ENCODE measurements at regions not wholly inside any gene's neighbourhood (a gene's known extent, or its start where the extent isn't known, plus 50 kb on each side); places are given as distances from the start of the nearest gene placed in this dataset.

DNA sequence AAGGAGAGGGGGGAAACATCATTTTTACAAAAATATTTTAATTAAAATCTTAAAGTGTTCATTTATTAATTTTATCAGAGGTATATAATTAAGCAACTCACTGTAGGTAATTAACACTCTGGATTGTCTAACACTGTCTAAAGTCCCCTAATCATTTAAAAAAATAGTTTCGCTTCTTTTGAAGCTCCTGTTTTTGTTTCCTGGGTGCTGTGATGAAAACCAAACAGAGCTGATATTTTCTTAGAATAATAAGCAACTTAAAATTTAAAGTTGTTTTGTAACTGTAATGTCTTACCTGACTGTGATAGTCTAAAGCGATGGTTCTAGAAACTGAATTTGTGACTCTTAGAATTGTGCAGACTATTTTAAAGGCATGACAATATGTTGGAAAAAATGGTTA, 961.0 kb downstream of the GATA3 start:
- no peak overlapping the region for H3K4me3 ChIP-seq (ENCODE audit: low read length in 3 of 3)
- intact Hi-C loops (cut with DNase I), result no loop called here
- no peak overlapping the region for H3K9ac ChIP-seq (ENCODE audit: low read length in 3 of 3)
- no peaks in the 10 kb centered on the region for H3K9me3 ChIP-seq (ENCODE audit: control insufficient read depth in 2 of 3, insufficient read depth in 1 of 3, low read length in 3 of 3)
- H3K36me3 ChIP-seq (ENCODE audit: control insufficient read depth in 2 of 3, insufficient read depth in 3 of 3, low read length in 3 of 3), result no peaks in the 10 kb centered on the region
- no peak overlapping the region for H3K27ac ChIP-seq (ENCODE audit: low read depth in 2 of 2, low read length in 2 of 2)
- H3K4me1 ChIP-seq (ENCODE audit: control insufficient read depth in 2 of 3, insufficient read depth in 2 of 3, low read depth in 1 of 3, low read length in 3 of 3), result no peaks in the 10 kb centered on the region
- no peaks in the 10 kb centered on the region for H3K27me3 ChIP-seq (ENCODE audit: control insufficient read depth, insufficient read depth, low read length)
- DNase-seq, result no peak
- FAIRE-seq, result no peak
- TF ChIP-seq, protein P1, sequence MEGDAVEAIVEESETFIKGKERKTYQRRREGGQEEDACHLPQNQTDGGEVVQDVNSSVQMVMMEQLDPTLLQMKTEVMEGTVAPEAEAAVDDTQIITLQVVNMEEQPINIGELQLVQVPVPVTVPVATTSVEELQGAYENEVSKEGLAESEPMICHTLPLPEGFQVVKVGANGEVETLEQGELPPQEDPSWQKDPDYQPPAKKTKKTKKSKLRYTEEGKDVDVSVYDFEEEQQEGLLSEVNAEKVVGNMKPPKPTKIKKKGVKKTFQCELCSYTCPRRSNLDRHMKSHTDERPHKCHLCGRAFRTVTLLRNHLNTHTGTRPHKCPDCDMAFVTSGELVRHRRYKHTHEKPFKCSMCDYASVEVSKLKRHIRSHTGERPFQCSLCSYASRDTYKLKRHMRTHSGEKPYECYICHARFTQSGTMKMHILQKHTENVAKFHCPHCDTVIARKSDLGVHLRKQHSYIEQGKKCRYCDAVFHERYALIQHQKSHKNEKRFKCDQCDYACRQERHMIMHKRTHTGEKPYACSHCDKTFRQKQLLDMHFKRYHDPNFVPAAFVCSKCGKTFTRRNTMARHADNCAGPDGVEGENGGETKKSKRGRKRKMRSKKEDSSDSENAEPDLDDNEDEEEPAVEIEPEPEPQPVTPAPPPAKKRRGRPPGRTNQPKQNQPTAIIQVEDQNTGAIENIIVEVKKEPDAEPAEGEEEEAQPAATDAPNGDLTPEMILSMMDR (IDR thresholded peaks at IDR 0.05; ENCODE audit: borderline replicate concordance, extremely low read depth, insufficient read depth), result no peak

GRCh38 chr10:9016930-9017329, 962.4 kb downstream of the GATA3 start:
- Histone ChIP-seq H3K4me1 (ENCODE audit: control insufficient read depth in 2 of 3, insufficient read depth in 2 of 3, low read depth in 1 of 3, low read length in 3 of 3) (no peaks in the 10 kb centered on the region), H3K4me3 (ENCODE audit: low read length in 3 of 3) (no peak overlapping the region), H3K27me3 (ENCODE audit: control insufficient read depth, insufficient read depth, low read length) (no peaks in the 10 kb centered on the region), H3K9ac (ENCODE audit: low read length in 3 of 3) (no peak overlapping the region), H3K27ac (ENCODE audit: low read depth in 2 of 2, low read length in 2 of 2) (no peak overlapping the region), H3K36me3 (ENCODE audit: control insufficient read depth in 2 of 3, insufficient read depth in 3 of 3, low read length in 3 of 3) (no peaks in the 10 kb centered on the region), H3K9me3 (ENCODE audit: control insufficient read depth in 2 of 3, insufficient read depth in 1 of 3, low read length in 3 of 3) (no peaks in the 10 kb centered on the region)
- FAIRE-seq (no peak), DNase-seq (no peak)
- intact Hi-C loops (cut with DNase I), result no loop called here
- TF ChIP-seq, protein P1 (IDR thresholded peaks at IDR 0.05; ENCODE audit: borderline replicate concordance, extremely low read depth, insufficient read depth), result no peak

- DNase-seq, result peak in 2 of 5 donors; percentile 35
- no peaks in the 10 kb centered on the region for H3K27me3 ChIP-seq (ENCODE audit: control insufficient read depth, insufficient read depth, low read length)
- no peak for FAIRE-seq
- no peak overlapping the region for H3K4me3 ChIP-seq (ENCODE audit: low read length in 3 of 3)
- no peak overlapping the region for H3K9ac ChIP-seq (ENCODE audit: low read length in 3 of 3)
- H3K9me3 ChIP-seq (ENCODE audit: control insufficient read depth in 2 of 3, insufficient read depth in 1 of 3, low read length in 3 of 3), result no peaks in the 10 kb centered on the region
- no peaks in the 10 kb centered on the region for H3K4me1 ChIP-seq (ENCODE audit: control insufficient read depth in 2 of 3, insufficient read depth in 2 of 3, low read depth in 1 of 3, low read length in 3 of 3)
- no peaks in the 10 kb centered on the region for H3K36me3 ChIP-seq (ENCODE audit: control insufficient read depth in 2 of 3, insufficient read depth in 3 of 3, low read length in 3 of 3)
- H3K27ac ChIP-seq (ENCODE audit: low read depth in 2 of 2, low read length in 2 of 2), result no peak overlapping the region
- TF ChIP-seq, protein P1 (IDR thresholded peaks at IDR 0.05; ENCODE audit: borderline replicate concordance, extremely low read depth, insufficient read depth), result no peak
- intact Hi-C loops (cut with DNase I), result no loop called here
Observed at GRCh38 chr10:9018195-9019173, 964.0 kb downstream of the GATA3 start.

All from kidney (tissue), 13 donors.